GM18867 (cell line): ENCODE measurements at regions not wholly inside any gene's neighbourhood (a gene's known extent, or its start where the extent isn't known, plus 50 kb on each side); places are given as distances from the start of the nearest gene placed in this dataset.

ENCODE experiments used
- ATAC-seq: cut with Tn5 transposase; IDR thresholded peaks from one replicate; pipeline ENCODE4 v1.9.1; 2021; ENCODE audit warnings: mild to moderate bottlenecking, moderate library complexity; ENCODE audit not compliant: unreplicated experiment

DNA sequence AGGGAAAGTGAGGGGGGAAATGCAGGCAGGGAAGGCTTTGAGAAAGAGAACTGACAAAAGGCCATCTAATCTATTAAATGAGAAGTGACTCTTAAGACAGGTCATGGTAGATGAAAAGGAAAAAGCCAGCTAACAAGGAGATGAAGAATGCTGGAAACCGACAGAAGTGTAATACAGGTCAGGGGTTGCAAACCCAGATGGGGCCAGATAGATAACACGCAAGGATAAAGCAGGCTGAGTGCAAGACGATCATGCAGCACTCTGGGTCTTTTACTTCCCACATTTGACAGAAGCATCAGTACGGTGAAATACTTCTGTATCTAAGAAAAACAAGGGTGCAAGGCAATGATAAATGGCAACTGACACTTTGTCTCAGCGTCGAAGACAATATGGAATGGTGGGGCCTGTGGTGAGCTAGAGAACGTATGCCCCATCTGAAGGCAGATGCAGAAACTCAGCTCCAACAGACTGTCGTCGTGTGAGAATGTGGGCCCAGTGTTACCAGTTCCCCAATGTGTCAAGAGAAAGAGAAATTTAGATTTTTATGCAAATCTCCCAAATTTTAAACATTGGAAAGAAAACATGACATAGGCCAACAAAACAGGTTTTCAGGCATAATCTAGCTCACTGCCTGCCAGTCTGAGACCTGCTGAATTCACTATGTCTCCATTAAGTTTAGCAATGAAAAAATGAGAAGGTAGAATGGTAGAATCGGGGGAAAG, 187.4 kb downstream of the PHLDA1 start:
- ATAC-seq: no peak

DNA sequence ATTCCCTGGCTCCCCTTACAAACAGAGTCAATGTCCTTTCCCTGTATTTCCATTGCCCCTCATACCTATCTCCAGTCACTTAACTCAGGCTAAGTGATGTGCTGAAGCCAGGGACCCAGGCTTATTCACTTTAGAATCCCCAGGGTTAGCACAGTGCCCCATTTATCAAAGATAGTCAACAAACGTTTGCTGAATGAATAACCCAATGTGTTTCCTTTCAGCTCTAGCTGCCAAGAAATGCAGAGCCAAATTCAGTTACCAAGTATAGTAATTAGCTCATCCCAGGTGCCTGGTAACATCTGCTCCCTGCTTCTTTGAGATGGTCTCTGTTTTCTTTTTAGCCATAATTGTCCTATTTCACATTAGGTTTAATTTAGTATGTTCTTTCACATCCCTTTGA, 189.5 kb downstream of the PHLDA1 start:
- ATAC-seq: no peak

DNA sequence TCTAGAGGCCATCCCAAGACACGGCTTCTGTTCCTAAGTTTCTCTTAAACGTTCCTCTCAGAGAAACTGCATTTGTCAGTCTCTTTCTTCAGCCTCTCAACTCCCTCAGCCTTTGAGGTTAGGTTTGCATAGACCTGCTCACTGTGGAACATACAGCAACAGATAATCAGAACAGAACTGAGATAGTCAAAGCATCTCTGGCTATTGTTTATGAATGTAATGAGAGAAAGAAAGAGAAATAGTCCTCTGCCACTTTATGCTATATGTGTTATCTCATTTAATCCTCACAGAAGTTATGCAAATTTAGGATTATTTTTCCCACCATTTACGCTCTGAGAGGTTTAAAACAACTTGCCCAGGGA, 190.6 kb downstream of the PHLDA1 start:
- ATAC-seq: peak; percentile 60

DNA sequence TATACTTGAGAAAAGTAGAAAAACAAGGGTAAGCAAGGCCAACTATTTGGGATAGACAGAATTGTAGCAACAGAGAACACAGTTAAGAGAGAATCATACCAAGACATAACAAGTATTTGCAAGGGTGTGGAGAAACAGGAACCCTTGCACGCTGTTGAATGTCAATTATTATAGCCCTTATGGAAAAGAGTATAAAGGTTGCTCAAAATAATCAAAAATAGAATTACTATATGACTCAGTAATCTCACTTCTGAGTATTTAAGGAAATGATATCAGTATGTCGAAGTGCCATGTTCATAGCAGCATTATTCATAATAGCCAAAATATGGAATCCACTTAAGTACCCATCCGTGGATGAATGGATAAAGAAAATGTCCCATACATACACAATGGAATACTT, 193.3 kb downstream of the PHLDA1 start:
- no peak for ATAC-seq

DNA sequence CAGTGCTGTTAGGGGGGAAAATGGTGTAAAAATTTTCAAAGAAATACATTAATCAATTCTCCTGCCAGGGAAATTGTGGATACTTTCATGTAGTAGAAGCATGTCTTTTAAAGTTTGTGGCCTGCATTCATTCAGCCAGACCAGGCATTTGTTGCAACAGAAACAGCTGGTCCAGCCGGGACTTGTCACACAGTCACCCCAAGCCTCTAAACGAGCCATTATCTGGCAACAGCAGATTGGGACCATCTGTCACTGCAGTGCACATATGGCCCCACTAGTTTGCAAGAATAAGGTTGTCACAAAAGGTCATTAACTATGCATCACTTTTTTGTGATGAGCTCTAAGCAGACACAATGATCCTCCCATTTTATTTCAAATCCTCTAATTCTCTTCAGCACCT, 193.9 kb downstream of the PHLDA1 start:
- ATAC-seq: no peak

DNA sequence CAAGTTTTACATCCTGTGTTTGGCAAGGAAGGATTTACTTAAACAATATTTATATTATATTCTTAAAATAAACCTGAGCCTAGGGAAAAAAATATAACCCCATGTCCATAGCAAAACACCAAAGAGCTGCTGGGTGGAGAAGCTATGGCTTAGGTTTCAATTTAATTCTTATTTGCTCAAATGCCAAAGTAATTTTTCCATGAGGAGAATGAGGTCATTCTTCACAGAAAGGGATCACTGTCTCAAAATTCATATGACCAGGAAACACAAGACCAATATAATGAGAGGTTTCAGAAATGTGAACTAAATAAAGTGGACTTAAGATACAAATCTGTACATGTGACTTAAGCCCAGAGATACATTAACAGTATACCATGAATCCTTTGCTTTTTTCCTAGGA, 195.0 kb downstream of the PHLDA1 start:
- no peak for ATAC-seq

DNA sequence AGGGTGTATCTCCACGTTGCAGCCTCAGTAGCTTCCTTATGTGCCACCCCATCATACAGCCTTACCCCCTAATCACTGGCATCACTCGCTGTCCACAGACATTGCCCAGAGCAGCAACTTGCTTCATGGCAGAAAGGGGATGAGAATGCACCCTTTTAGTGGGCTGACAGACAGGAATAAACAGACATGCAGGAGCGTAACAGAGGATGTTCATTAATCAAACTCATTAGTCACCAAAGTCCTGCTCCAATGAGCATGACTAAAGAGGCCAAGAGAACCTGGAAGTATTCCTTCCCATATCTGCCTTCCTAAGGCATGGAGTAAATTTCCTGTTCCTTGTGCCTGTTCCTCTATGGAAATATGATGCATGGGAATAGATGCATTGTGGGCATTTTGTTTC, 197.0 kb downstream of the PHLDA1 start:
- no peak for ATAC-seq

DNA sequence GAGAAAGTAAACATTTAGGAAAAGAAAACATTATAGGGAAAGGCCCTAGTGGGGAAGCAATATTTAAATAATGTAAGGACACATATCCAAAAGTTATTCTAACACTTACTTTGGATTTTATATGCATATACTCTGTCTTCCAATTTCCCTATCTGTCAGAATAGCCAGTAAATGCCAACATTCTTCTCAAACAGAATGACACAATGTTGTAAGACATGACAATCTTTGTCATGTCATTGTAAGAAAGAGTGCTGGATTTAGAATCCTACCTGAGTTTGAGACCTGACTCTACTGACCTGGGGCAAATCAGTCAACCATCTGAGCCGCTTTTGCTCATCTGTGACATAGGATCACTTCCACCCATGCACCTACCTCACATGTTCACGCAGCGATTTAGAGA, 198.3 kb downstream of the PHLDA1 start:
- no peak for ATAC-seq

DNA sequence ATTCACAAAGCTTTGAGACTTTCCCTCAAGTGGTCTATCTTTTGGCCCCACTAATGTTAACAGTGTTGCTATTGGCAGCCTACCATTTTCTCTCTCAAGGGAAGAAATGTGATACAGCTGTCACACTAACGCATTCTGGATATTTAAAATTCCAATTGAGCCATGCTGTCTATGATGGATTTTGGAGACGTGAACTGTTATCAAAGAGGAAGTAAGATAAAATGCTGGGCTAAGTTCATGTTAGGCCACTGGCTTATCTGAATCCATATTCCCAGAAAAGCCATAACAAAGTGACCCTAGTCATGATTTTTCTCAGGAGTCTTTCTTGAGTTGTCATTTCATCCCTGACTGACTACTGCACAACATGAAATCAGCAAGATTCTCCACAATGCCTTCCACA, 200.2 kb downstream of the PHLDA1 start:
- ATAC-seq: no peak

DNA sequence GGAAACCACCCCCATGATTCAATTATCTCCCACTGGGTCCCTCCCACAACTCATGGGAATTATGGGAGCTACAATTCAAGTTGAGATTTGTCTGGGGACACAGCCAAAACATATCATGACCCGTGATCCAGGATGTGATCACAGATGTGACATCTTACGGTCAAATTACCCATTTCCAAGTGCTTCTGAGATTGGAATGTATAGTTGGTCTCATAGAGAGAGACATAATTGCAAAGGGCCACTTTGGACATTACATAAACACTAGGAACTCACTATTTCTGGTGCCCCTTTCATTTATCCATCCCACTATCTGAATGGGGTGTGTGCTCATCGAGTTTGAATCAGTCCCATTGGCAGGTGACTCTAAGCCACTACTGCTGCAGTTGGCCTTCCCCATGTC, 204.5 kb downstream of the PHLDA1 start:
- no peak for ATAC-seq

DNA sequence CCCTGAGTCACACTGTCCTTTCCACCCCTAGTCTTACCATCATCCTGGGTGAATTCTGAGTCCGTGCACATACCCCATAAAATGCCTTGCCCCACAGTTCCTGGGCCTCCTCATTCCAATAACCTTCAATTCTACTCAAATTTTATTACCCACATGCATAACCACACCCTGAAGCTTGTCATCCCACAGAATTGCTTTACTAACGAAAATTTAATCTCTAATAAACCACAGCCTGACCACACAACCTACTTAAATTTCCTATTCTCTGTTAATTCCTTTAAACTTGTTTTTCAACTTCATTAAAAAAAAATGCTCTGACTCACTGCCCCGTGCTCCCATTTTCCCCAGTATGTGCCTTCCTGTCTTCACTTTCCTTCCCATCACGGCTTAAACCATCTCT, 205.9 kb downstream of the PHLDA1 start:
- ATAC-seq: no peak

DNA sequence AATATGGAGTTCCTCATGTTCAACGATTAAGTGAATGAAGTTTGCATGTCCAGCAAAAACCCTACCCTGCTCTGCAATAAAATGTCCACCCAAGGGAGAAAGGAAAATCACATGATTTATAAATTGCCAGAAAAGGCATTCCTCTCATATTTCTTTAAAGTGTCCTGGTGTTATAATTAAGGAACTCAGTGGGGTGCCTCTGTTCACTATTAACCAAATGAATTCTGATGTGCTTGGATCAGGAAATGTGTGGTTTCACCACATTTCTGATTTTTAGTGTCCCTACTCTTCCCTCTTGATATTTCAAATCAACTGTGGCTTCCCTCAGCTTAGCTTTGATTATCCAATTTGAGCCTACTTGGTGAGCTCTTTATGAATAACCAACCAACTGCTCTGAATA, 208.1 kb downstream of the PHLDA1 start:
- ATAC-seq: no peak

DNA sequence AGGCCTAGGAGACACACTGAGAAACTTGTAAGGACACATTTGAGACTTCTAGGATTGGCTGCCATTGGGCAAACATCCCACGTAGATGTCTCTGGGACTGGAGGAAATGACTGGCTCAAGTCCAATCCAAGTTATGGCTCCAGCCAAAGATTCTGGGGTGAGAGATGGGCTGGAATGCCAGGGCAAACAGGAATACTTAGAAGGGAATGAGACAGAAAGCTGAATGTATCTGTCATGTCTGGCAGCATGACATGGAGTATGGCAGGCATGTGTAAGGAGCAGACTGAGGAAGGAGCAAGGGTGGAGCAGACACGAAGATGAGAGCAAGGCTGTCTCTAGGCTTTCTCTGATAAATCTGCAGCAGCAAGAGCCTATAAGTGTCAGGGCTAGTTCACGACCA, 209.2 kb downstream of the PHLDA1 start:
- ATAC-seq: no peak

DNA sequence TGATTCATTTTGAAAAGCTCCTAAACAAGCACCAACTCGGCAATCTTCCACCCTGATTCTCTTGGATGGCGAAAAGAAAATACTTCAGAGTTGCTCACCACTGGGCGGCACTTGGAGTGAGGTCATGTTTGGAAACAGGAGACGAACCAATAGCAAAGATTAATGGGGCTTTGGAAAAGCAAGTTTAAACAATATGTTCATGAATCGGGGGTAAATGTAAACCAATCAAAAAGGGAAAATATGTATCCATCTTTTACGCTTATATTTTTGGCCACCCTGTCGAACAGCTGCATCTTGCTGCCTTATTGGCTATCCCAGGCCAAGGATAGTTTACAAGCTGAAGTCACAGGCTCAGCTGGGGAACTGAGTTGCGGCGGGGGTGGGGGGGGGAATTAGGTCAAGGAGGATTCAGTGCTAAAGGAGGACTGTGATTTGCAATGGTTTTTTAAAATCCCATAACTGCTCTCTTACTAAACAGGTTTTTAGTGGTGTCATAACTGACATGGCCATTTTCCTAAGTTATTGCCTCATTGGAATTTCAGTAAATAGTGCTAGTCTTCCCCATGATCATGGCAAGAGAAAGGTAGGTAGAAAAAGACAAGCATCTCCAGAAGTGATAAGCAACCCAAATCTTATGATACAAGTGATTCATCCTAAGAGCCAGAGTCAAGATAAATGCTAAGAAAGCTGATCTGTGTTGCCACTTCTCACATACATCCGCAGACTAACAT, 210.6 kb downstream of the PHLDA1 start:
- ATAC-seq: no peak

DNA sequence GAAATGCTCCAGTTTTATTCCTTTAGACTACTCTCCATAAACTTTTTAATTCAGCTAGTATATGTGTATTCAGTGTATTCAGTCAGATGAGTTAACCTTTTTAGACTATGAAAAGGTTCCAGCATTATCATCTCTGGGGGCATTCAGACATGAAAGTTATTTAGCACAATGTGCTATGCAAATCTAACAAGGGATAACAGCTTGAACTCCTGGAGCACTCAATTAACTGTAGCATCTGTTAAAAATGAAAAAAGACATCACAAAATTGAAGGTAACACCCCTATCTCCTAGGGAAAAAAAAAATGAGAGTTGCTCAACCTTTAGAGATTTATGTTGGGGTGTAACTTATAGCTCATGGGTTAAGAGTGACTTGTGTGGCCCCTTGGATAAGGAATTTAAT, 211.5 kb downstream of the PHLDA1 start:
- no peak for ATAC-seq

DNA sequence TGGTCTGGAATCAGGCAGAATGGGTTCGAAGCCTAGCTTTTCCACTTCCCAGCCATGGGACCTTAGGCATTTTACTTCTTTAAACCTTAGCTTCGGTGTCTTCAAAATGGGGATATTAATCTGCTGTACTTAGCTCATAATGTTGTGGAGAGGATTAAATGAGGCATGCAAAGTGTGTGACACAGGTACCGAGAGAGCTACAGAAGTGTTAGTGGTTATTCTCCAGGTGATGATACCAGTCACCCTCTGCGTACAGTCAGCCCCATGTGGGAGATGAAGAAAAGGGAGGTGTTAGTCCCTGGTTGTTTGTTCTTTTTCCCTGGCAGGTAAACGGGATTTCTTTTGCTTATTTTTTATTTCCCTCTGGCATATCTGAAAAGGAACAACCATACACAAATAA, 212.1 kb downstream of the PHLDA1 start:
- ATAC-seq: no peak

DNA sequence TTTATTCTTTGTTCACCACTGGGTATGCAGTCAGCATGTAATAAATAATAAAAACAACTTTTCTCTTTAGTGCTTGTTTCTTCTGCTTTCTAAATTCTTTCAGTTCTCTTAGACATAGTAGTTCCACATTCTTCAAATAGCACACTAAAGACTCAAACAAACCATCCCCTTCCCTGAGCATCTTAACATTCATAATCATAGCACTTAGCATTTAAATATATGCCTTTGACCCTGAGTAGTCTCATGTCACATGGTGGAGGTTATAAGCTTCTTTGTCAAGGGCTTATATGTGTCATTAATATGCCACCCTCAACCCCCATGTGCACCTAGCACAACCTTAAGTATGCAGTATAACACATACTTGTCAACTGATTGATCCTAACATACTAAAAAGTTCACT, 212.7 kb downstream of the PHLDA1 start:
- ATAC-seq: no peak

DNA sequence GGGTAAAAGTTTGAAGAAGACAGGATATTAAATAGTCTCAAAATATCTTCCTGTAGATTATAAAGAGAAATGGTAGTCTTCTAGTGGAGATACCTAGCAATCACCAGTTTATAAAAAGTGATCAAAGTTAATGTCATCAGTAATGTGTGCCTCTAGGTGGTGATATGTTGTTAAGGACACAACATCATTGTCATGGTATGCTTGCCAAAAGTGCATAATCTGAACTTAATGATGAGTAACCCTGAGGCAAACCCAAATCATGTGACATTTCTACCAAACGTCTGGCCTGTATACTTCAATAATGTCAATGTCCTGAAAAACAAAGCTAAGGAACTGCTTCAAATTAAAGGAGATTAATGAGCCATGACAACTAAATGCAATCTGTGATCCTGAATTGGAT, 214.7 kb downstream of the PHLDA1 start:
- peak; percentile 64 for ATAC-seq

DNA sequence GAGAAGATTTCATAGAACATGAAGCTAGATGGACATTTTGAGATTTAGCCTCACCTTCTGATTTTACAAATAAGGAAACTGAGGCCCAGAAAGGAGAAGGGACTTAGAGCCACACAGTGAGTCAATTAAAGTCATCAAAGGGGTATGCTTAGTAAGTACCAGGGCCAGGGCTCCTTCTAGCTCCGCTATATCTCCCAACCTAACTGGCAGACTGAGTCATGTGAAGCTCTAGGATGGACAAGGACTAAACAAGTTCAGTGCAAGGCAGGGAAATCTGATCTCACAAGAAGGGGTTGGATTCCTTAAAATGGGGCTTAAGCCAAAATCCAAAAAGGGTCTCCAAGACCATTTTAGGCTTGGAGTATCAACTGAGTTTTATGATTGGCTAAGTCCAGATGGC, 215.8 kb downstream of the PHLDA1 start:
- ATAC-seq: no peak

DNA sequence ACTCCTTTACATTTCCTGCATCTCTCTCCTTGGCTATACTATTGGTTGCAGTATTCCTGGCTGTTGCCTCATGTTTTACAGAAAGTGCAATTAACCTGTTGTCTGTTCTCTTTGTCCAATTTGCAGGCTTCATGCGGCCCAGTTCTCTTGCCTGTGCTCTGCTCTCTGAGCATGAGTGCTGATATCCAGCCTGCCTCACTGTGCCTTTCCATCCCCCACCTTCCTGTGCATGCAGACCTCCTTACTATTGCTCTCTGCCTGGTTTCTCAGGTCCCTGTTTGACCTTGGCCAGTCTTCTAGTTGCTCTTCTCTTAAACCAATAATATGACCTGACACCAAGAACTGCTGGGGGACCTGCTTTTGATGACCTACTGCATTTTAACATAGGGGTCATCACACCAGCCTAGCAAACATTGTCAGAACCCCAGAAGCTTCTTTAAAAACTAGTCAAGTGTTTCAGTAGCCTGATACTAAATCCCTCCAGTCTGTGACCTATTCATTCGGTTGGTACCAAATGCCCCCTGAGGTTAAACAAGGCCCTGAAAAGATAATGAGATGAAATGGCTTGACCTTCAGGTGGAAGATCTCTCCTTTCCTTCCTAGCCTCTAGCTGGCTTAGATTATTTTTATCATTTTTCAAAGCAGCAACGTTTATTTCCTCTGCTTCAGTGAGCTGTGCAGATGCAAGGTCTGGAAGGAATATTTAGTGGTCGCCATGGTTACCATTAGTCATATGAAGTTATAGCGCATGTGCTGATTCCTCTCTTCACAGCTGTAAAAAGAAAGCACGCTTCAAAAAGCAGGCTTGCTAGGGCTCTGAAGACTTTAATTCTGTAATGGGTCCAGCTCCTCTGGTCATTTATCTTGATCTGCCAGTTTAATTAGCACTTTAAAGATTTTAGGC, 216.5 kb downstream of the PHLDA1 start:
- peak; percentile 40 for ATAC-seq

DNA sequence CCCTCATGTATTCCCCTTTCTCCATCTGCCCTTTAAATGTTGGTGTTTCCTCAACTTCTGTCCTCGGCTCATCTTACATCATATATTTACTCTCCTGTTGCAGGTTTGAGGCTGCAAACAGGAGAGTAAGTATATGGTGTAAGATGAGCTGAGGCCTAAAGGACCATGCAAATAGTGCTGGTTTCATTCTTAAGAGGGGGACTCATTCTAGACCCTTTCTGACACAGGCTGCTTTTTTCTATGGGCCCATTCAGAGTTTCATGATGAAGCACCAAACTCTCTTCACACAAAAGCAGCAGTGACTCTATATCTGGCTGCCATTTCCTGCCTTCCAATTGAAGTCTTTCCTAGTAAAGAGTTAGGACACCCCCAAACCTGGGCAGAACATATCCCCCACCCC, 218.5 kb downstream of the PHLDA1 start:
- ATAC-seq: no peak
